GM12873 (cell line): ENCODE measurements at regions not wholly inside any gene's neighbourhood (a gene's known extent, or its start where the extent isn't known, plus 50 kb on each side); places are given as distances from the start of the nearest gene placed in this dataset.

Source experiments
- CTCF ChIP-seq: IDR thresholded peaks from 2 replicates; pipeline ENCODE4 v1.5.1; 2012; ENCODE audit warnings: low read depth, mild to moderate bottlenecking, moderate library complexity, low read length, control low read depth; ENCODE audit not compliant: insufficient read depth; ENCODE audit errors: missing control alignments

GRCh38 chr12:24054416-24054815, 104.9 kb upstream of the SOX5 start:
- no peak for TF ChIP-seq CTCF

- TF ChIP-seq CTCF = no peak
These were observed 100.3 kb upstream of the SOX5 start for GRCh38 chr12:24049728-24050127.

GRCh38 chr12:24049101-24049500, 99.6 kb upstream of the SOX5 start:
- no peak for TF ChIP-seq CTCF

GRCh38 chr12:24048446-24048845, 99.0 kb upstream of the SOX5 start:
- no peak for TF ChIP-seq CTCF

- TF ChIP-seq CTCF = no peak
These were observed 97.9 kb upstream of the SOX5 start for GRCh38 chr12:24047326-24047725.

- no peak for TF ChIP-seq CTCF
These were observed 96.4 kb upstream of the SOX5 start for GRCh38 chr12:24045816-24046257.

- TF ChIP-seq CTCF = no peak
These were observed 95.7 kb upstream of the SOX5 start for GRCh38 chr12:24044941-24045703.
